Neural crest cell (in vitro differentiated cells): ENCODE measurements at regions not wholly inside any gene's neighbourhood (a gene's known extent, or its start where the extent isn't known, plus 50 kb on each side); places are given as distances from the start of the nearest gene placed in this dataset.
"Not testable (repeated sequence)": the region's sequence is repeated elsewhere in the genome, so short reads cannot be mapped to it uniquely, and the experiment has no call there.

Experiments used
- DNase-seq: peaks from one replicate; pipeline ENCODE4 v3.0.0; 2021; ENCODE audit warnings: low read depth, mixed read lengths, low spot score
- H3K27ac Mint-ChIP-seq: one replicate; pipeline ENCODE4 v1.8.0; 2021; ENCODE audit warnings: mild to moderate bottlenecking, mixed read lengths; ENCODE audit not compliant: unreplicated experiment
- H3K27me3 Mint-ChIP-seq: 2 replicates; pipeline ENCODE4 v1.8.0; 2021; ENCODE audit warnings: low read depth, mild to moderate bottlenecking, mixed read lengths
- H3K36me3 Mint-ChIP-seq: 2 replicates; pipeline ENCODE4 v1.8.0; 2021; ENCODE audit warnings: low read depth, mild to moderate bottlenecking, mixed read lengths
- H3K4me1 Mint-ChIP-seq: 2 replicates; pipeline ENCODE4 v1.8.0; 2021; ENCODE audit warnings: mixed read lengths
- H3K4me3 Mint-ChIP-seq: one replicate; pipeline ENCODE4 v1.8.0; 2021; ENCODE audit warnings: mild to moderate bottlenecking, mixed read lengths
- H3K9me3 Mint-ChIP-seq: 2 replicates; pipeline ENCODE4 v1.8.0; 2021; ENCODE audit warnings: mixed read lengths
- CTCF ChIP-seq: fragments of 200-600 bp; sonication (generic); conservative IDR thresholded peaks from 2 replicates; pipeline ENCODE4 v1.5.0; 2021; ENCODE audit warnings: antibody characterized with exemption, mild to moderate bottlenecking

GRCh38 chrX:130498653-130499274, 97.0 kb downstream of the RBMX2 start:
- Mint-ChIP-seq H3K4me1 (no peaks in the 10 kb centered on the region), H3K27ac (peak overlapping the region; percentile 57), H3K9me3 (peaks cover 4% of the 10 kb centered on the region), H3K27me3 (peaks cover 7% of the 10 kb centered on the region), H3K4me3 (no peak overlapping the region), H3K36me3 (no peaks in the 10 kb centered on the region)
- no peak for DNase-seq
- no peak for TF ChIP-seq CTCF

- H3K4me3 Mint-ChIP-seq: no peak overlapping the region
- H3K27ac Mint-ChIP-seq: no peak overlapping the region
- TF ChIP-seq CTCF: no peak
- H3K36me3 Mint-ChIP-seq: no peaks in the 10 kb centered on the region
- DNase-seq: no peak
- peaks cover 17% of the 10 kb centered on the region for H3K27me3 Mint-ChIP-seq
- H3K9me3 Mint-ChIP-seq: peaks cover 5% of the 10 kb centered on the region
- no peaks in the 10 kb centered on the region for H3K4me1 Mint-ChIP-seq
Measured at GRCh38 chrX:130502016-130502570, 100.3 kb downstream of the RBMX2 start.

DNA sequence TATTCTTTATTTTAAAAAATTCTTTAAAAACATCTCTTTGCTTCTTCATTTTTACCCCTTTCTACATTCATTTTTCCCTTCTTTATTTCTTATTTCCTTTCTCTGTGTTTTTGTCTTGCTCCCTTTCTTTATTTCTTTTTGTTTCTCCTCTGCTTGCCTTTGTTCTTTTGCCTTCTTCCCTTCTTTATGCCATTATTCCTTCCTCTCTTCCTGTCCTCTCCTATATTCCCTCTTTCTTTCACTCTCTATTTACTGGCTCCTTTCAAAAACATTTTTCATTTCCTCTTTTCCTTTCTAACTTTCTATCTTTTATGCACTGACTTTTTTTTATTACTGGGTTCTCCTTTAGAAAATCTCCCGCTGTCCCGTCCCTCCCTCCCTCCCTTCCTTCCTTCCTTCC, 102.2 kb downstream of the RBMX2 start:
- no peak for DNase-seq
- H3K4me1 Mint-ChIP-seq: no peaks in the 10 kb centered on the region
- H3K4me3 Mint-ChIP-seq: no peak overlapping the region
- H3K27ac Mint-ChIP-seq: no peak overlapping the region
- H3K27me3 Mint-ChIP-seq: peaks cover 12% of the 10 kb centered on the region
- TF ChIP-seq CTCF: no peak
- peaks cover 5% of the 10 kb centered on the region for H3K9me3 Mint-ChIP-seq
- H3K36me3 Mint-ChIP-seq: no peaks in the 10 kb centered on the region

DNA sequence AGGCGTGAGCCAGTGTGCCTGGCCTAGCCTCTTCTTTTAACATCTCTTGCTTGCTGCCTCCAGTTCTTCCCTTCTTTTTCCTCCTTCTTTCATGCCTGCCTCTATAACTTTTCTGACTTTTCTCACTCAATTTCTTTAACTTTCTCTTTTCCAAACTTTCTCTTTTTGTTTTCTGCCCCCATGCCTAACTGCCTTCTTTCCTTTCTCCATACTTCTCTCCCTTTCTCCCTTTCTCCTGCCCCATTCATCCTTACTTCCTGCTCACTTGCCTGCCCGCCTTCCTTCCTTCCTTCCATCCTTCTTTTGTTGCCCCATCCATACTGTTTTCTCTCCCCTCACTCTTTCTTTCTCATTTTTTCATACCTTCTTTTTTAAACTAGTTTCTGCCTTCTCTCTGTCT, 105.2 kb downstream of the RBMX2 start:
- Mint-ChIP-seq H3K9me3 (peaks cover 11% of the 10 kb centered on the region), H3K4me3 (no peak overlapping the region)

GRCh38 chrX:130512534-130512933, 110.7 kb downstream of the RBMX2 start:
- not testable (repeated sequence) for H3K4me3 Mint-ChIP-seq, DNase-seq, H3K4me1 Mint-ChIP-seq, H3K27ac Mint-ChIP-seq, H3K36me3 Mint-ChIP-seq
- H3K27me3 Mint-ChIP-seq: peaks cover 11% of the 10 kb centered on the region
- H3K9me3 Mint-ChIP-seq: peaks cover 13% of the 10 kb centered on the region

More for the DNA sequence above, 105.2 kb downstream of the RBMX2 start:
- TF ChIP-seq CTCF: no peak
- Mint-ChIP-seq H3K27ac (no peak overlapping the region), H3K36me3 (no peaks in the 10 kb centered on the region), H3K27me3 (peaks cover 9% of the 10 kb centered on the region), H3K4me1 (no peaks in the 10 kb centered on the region)
- DNase-seq: no peak

- DNase-seq: no peak
- H3K27ac Mint-ChIP-seq: no peak overlapping the region
- H3K27me3 Mint-ChIP-seq: peaks cover 11% of the 10 kb centered on the region
- peaks cover 7% of the 10 kb centered on the region for H3K36me3 Mint-ChIP-seq
- TF ChIP-seq CTCF: no peak
- H3K4me1 Mint-ChIP-seq: peaks cover 7% of the 10 kb centered on the region
- peaks cover 13% of the 10 kb centered on the region for H3K9me3 Mint-ChIP-seq
- no peak overlapping the region for H3K4me3 Mint-ChIP-seq
Measured at GRCh38 chrX:130516123-130516522, 114.3 kb downstream of the RBMX2 start.
